ENCODE measurements at regions not wholly inside any gene's neighbourhood (a gene's known extent, or its start where the extent isn't known, plus 50 kb on each side); places are given as distances from the start of the nearest gene placed in this dataset.

DNA sequence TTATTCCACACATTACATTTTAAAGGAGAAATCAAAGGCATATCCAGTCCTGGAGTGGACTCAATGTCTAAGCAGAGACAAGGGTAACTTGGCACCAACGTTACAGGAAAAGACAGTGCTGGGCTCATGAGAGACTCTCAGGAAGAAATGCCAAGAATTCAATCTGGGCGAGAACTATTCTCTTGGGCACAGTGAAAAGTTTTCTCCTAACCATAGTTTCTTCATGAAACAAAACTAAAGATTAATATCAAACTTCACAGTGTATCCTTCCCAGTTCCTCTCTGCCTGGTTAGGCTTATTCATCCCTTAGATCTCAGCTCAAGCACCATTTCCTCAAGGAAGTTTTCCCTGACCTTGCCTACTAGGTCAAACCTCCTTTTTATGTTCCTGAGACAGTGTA, 109.4 kb upstream of the TLL1 start:
- TF ChIP-seq POLR2A (IDR thresholded peaks at IDR 0.05): no peak
- TF ChIP-seq, protein P1, sequence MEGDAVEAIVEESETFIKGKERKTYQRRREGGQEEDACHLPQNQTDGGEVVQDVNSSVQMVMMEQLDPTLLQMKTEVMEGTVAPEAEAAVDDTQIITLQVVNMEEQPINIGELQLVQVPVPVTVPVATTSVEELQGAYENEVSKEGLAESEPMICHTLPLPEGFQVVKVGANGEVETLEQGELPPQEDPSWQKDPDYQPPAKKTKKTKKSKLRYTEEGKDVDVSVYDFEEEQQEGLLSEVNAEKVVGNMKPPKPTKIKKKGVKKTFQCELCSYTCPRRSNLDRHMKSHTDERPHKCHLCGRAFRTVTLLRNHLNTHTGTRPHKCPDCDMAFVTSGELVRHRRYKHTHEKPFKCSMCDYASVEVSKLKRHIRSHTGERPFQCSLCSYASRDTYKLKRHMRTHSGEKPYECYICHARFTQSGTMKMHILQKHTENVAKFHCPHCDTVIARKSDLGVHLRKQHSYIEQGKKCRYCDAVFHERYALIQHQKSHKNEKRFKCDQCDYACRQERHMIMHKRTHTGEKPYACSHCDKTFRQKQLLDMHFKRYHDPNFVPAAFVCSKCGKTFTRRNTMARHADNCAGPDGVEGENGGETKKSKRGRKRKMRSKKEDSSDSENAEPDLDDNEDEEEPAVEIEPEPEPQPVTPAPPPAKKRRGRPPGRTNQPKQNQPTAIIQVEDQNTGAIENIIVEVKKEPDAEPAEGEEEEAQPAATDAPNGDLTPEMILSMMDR (IDR thresholded peaks at IDR 0.05): no peak

Data from lower leg skin (tissue), 3 donors.